AG04450 (cell line): ENCODE measurements at regions not wholly inside any gene's neighbourhood (a gene's known extent, or its start where the extent isn't known, plus 50 kb on each side); places are given as distances from the start of the nearest gene placed in this dataset.

ENCODE experiments used
- CTCF ChIA-PET: fragments of 300-600, 350-600 bp; formaldehyde crosslinking; extraction: SDS; loops from one replicate; lab custom pipeline; 2022; ENCODE audit warnings: antibody characterized with exemption, inconsistent platforms; lab: Charles Lee
- POLR2A ChIA-PET: fragments of 350-600 bp; formaldehyde crosslinking; extraction: SDS; loops from one replicate; lab custom pipeline; 2021; ENCODE audit warnings: antibody characterized with exemption, inconsistent platforms; lab: Yijun Ruan, JAX
- DNase-seq: peaks from one replicate; pipeline ENCODE4 v3.0.0-alpha.2; 2011; ENCODE audit warnings: low read depth, low spot score
- H3K27ac ChIP-seq: one replicate; pipeline ENCODE4 v1.5.1; 2012; ENCODE audit warnings: low read depth, low read length, control low read depth
- H3K27me3 ChIP-seq: one replicate; pipeline ENCODE4 v1.6.0; 2012; ENCODE audit warnings: low read length; ENCODE audit not compliant: control insufficient read depth, insufficient read depth
- H3K4me3 ChIP-seq: 2 replicates; pipeline ENCODE4 v1.5.1; 2011; ENCODE audit warnings: mild to moderate bottlenecking, low read depth, low read length, control low read depth
- H3K9me3 ChIP-seq: 2 replicates; pipeline ENCODE4 v1.5.1; 2012; ENCODE audit warnings: low read length; ENCODE audit not compliant: control insufficient read depth, insufficient read depth
- TF ChIP-seq, protein P1 (sequence below): IDR thresholded peaks from 2 replicates; pipeline ENCODE4 v1.5.1; 2011; ENCODE audit warnings: low read depth, low read length, control low read depth, inconsistent platforms

DNA sequence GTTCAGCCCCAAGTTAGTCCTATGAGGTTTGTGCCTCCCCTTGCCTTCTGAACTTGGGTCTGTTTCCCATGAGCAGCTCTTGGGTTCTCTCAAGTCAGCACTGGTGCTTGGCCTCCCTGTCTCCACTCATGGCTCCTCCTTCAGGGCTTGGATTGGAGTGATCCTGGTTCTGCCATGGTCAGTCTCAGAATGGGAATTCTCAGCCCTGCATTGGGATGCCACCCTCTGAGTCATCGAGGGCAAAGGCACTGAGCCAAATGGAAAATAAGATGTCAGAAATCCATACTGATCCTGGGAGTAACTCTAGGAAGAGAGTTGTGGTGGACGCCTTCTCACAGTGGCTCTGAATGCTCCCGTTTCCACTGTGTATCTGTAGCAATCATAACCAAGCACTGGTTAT, 233.4 kb upstream of the HABP2 start:
- DNase-seq: no peak
- no peak overlapping the region for H3K4me3 ChIP-seq
- TF ChIP-seq, protein P1, sequence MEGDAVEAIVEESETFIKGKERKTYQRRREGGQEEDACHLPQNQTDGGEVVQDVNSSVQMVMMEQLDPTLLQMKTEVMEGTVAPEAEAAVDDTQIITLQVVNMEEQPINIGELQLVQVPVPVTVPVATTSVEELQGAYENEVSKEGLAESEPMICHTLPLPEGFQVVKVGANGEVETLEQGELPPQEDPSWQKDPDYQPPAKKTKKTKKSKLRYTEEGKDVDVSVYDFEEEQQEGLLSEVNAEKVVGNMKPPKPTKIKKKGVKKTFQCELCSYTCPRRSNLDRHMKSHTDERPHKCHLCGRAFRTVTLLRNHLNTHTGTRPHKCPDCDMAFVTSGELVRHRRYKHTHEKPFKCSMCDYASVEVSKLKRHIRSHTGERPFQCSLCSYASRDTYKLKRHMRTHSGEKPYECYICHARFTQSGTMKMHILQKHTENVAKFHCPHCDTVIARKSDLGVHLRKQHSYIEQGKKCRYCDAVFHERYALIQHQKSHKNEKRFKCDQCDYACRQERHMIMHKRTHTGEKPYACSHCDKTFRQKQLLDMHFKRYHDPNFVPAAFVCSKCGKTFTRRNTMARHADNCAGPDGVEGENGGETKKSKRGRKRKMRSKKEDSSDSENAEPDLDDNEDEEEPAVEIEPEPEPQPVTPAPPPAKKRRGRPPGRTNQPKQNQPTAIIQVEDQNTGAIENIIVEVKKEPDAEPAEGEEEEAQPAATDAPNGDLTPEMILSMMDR: no peak
- CTCF ChIA-PET: no interaction called here
- peaks cover 6% of the 10 kb centered on the region for H3K27me3 ChIP-seq
- H3K9me3 ChIP-seq: no peaks in the 10 kb centered on the region
- POLR2A ChIA-PET: no interaction called here
- H3K27ac ChIP-seq: no peak overlapping the region

DNA sequence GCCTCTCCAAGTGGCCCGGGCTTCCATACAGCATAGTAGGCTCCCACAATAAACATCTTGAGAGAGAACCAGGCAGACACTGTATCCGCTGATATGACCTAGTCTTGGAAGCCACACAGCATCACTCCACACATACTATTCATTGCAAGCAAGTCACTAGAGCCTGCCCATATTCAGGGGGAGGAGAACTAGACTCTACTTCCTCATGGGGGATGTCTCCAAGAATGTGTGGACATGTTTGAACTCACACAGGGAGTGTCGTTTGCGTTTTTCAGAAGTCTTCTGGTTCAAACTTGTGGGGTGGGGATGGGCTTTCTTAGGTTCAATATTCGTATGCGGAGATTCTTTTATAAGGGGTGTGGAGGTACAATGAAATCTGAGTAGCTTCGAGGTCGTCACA, 232.6 kb upstream of the HABP2 start:
- no peaks in the 10 kb centered on the region for H3K9me3 ChIP-seq
- POLR2A ChIA-PET: no interaction called here
- TF ChIP-seq, protein P1: no peak
- no peak for DNase-seq
- H3K27ac ChIP-seq: no peak overlapping the region
- no peak overlapping the region for H3K4me3 ChIP-seq
- CTCF ChIA-PET: no interaction called here
- peaks cover 6% of the 10 kb centered on the region for H3K27me3 ChIP-seq

DNA sequence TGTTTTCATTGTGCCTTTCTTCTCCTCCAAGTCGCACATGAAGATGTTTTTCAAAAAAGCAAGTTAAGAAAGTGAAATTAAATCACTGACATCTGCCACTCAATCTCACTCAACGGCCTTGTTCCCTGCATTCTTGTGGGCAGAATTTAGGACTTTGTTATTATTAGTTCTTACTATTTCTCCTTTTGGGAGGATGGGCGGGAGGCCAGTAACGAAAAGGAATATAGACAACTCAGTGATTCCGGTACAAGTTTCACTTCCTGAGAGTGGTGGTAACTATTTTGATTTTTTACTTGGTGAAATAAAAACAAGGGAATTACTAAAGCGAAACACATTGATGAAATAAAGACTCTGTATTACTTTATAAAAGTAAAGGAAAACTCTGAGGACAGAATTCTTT, 231.9 kb upstream of the HABP2 start:
- no peak overlapping the region for H3K4me3 ChIP-seq
- peaks cover 6% of the 10 kb centered on the region for H3K27me3 ChIP-seq
- TF ChIP-seq, protein P1: no peak
- H3K9me3 ChIP-seq: no peaks in the 10 kb centered on the region
- no peak for DNase-seq
- CTCF ChIA-PET: no interaction called here
- POLR2A ChIA-PET: no interaction called here
- H3K27ac ChIP-seq: no peak overlapping the region

DNA sequence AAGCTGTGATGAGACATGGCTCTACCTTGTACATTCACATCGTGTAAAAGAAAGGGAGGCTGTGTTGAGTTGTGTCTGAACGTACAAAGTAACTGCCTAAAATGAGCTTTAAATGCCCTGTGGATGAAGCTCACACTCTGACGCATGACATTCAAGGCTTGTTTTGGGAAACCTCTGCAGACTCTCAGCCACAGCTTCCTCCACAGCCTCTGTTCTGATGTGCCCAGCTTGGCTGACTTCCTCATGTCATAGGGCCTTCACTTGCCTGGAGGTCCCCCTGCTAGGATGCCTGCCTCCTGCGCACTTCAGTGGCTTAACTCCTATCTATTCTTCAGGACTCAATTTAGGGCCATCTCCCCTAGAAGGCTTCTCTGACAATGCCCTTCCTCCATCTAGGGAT, 230.0 kb upstream of the HABP2 start:
- no peak for DNase-seq
- TF ChIP-seq, protein P1: no peak
- no peaks in the 10 kb centered on the region for H3K9me3 ChIP-seq
- ChIA-PET CTCF (no interaction called here), POLR2A (no interaction called here)
- H3K27me3 ChIP-seq: peaks cover 8% of the 10 kb centered on the region
- H3K4me3 ChIP-seq: no peak overlapping the region
- no peak overlapping the region for H3K27ac ChIP-seq

DNA sequence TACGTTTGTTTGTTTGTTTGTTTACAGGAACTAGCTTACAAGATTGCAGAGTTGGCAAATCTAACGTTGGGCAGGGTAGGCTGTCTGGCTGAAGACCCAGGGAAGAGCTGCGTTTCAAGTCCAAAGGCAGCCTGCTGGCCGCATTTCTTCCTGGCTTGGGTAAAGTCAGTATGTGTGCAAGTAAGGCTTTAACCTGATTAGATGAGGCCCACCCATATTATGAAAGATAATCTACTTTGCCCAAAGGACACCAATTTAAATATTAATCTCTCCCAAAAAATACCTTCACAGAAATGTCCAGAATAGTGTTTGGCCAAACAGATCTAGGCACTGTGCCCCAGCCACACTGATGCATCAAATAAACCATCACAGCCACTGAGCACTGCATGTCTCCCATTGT, 228.9 kb upstream of the HABP2 start:
- CTCF ChIA-PET: no interaction called here
- Histone ChIP-seq H3K27ac (no peak overlapping the region), H3K27me3 (peaks cover 16% of the 10 kb centered on the region), H3K4me3 (no peak overlapping the region), H3K9me3 (no peaks in the 10 kb centered on the region)
- TF ChIP-seq, protein P1: no peak
- POLR2A ChIA-PET: no interaction called here
- no peak for DNase-seq
